Osteocyte (in vitro differentiated cells): ENCODE measurements at regions not wholly inside any gene's neighbourhood (a gene's known extent, or its start where the extent isn't known, plus 50 kb on each side); places are given as distances from the start of the nearest gene placed in this dataset.

Experiments used
- DNase-seq: peaks from one replicate; pipeline ENCODE4 v3.0.0; 2021; ENCODE audit warnings: mixed read lengths; ENCODE audit not compliant: unreplicated experiment; ENCODE audit errors: extremely low spot score
- H3K27ac Mint-ChIP-seq: one replicate; pipeline ENCODE4 v1.8.0; 2021; ENCODE audit warnings: mild to moderate bottlenecking, mixed read lengths; ENCODE audit not compliant: unreplicated experiment
- H3K27me3 Mint-ChIP-seq: one replicate; pipeline ENCODE4 v1.8.0; 2021; ENCODE audit warnings: mixed read lengths; ENCODE audit not compliant: unreplicated experiment
- H3K36me3 Mint-ChIP-seq: one replicate; pipeline ENCODE4 v1.8.0; 2021; ENCODE audit warnings: mixed read lengths; ENCODE audit not compliant: unreplicated experiment
- H3K4me1 Mint-ChIP-seq: one replicate; pipeline ENCODE4 v1.8.0; 2021; ENCODE audit warnings: mixed read lengths; ENCODE audit not compliant: unreplicated experiment
- H3K4me3 Mint-ChIP-seq: one replicate; pipeline ENCODE4 v1.8.0; 2021; ENCODE audit warnings: mild to moderate bottlenecking, moderate library complexity, mixed read lengths; ENCODE audit not compliant: unreplicated experiment
- H3K9me3 Mint-ChIP-seq: one replicate; pipeline ENCODE4 v1.8.0; 2021; ENCODE audit warnings: mixed read lengths; ENCODE audit not compliant: unreplicated experiment
- TF ChIP-seq, protein P1 (sequence below): fragments of 200-600 bp; sonication (generic); IDR thresholded peaks from 2 replicates; pipeline ENCODE4 v1.5.0; 2021; ENCODE audit warnings: antibody characterized with exemption, mild to moderate bottlenecking, moderate library complexity

DNA sequence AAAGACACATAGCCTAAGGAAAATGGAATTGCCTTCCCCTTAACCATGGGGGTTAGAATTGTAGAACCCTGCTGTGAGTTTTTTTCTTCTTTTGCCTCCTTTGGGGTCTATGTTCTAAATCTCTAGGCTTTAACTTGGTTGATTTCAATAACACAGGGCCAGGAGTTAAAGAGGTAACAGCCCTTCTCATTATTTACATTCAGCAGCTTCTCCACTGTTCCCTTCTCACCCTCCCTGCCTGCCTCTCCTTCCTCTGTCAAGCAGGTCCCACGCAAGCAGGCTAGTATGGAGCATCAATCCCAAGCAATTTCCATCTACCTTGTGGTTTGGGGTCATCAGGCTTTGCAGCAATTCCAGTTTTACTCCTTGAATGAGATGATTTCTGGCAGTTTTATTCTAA is 236.1 kb upstream of the G2E3 start:
- H3K4me3 Mint-ChIP-seq: no peak overlapping the region
- TF ChIP-seq, protein P1, sequence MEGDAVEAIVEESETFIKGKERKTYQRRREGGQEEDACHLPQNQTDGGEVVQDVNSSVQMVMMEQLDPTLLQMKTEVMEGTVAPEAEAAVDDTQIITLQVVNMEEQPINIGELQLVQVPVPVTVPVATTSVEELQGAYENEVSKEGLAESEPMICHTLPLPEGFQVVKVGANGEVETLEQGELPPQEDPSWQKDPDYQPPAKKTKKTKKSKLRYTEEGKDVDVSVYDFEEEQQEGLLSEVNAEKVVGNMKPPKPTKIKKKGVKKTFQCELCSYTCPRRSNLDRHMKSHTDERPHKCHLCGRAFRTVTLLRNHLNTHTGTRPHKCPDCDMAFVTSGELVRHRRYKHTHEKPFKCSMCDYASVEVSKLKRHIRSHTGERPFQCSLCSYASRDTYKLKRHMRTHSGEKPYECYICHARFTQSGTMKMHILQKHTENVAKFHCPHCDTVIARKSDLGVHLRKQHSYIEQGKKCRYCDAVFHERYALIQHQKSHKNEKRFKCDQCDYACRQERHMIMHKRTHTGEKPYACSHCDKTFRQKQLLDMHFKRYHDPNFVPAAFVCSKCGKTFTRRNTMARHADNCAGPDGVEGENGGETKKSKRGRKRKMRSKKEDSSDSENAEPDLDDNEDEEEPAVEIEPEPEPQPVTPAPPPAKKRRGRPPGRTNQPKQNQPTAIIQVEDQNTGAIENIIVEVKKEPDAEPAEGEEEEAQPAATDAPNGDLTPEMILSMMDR: no peak
- no peaks in the 10 kb centered on the region for H3K36me3 Mint-ChIP-seq
- H3K27me3 Mint-ChIP-seq: no peaks in the 10 kb centered on the region
- no peak for DNase-seq
- H3K27ac Mint-ChIP-seq: no peak overlapping the region
- H3K9me3 Mint-ChIP-seq: no peaks in the 10 kb centered on the region
- no peaks in the 10 kb centered on the region for H3K4me1 Mint-ChIP-seq

DNA sequence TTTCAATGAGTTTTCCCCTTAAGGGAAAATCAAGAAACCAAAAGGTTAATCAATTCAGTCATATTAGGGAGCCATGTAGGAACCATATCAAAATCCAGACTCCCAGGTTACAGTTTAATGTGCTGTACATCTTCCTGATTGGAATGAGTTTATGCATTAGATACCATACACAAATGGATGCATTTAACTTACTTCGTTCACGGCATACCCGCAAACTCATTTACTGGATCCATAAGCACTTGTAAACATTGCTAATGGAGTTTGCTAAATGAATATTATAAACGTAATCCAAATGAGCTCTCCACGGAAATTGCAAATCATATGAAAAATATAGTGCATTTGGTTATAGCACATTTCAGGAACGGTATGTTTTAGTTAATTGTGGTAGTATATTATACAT is 228.9 kb upstream of the G2E3 start:
- H3K4me1 Mint-ChIP-seq: no peaks in the 10 kb centered on the region
- H3K4me3 Mint-ChIP-seq: no peak overlapping the region
- no peaks in the 10 kb centered on the region for H3K36me3 Mint-ChIP-seq
- no peak for DNase-seq
- no peak overlapping the region for H3K27ac Mint-ChIP-seq
- TF ChIP-seq, protein P1: no peak
- H3K9me3 Mint-ChIP-seq: no peaks in the 10 kb centered on the region
- H3K27me3 Mint-ChIP-seq: peaks cover 2% of the 10 kb centered on the region

DNA sequence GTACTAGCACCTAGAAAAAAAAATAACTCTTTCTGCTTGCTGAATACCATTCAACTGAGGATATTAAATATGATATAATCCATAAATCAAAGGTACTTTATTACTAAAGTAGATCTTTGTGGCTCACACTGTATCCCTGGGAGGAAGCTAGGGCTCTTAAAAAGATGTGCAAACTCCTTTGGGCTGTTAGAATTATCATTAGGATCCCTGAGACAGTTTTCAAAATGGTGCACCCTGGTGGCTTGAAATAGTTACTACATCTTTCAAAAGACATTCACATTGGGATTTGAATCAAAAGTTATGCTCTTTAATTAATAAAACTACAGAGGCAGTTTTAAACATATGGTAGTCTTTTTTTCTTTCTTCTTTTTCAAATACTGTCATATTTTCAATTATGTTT is 228.5 kb upstream of the G2E3 start:
- DNase-seq: no peak
- TF ChIP-seq, protein P1: peak; percentile 41
- Mint-ChIP-seq H3K4me1 (no peaks in the 10 kb centered on the region), H3K9me3 (no peaks in the 10 kb centered on the region), H3K36me3 (no peaks in the 10 kb centered on the region), H3K27me3 (peaks cover 2% of the 10 kb centered on the region), H3K4me3 (no peak overlapping the region), H3K27ac (no peak overlapping the region)

DNA sequence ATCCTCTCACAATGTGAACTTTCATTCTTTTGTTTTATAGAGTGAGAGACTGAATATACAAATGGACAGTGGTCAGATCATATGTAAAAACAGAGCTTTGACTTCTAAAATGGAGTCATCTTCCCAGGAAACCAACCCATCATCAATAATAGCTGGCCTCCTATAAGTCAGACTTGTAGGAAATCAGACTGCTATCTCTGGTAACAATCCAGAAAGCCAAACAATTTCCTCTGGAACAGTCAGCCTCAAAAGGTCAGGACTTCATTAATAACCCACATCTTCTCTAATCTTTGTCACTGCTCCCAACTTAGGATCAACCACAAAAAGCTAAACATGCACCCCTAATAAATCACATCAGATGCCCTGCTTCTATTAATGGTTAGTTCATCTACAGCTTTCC is 227.9 kb upstream of the G2E3 start:
- TF ChIP-seq, protein P1: no peak
- Mint-ChIP-seq H3K4me3 (no peak overlapping the region), H3K4me1 (no peaks in the 10 kb centered on the region), H3K27me3 (peaks cover 2% of the 10 kb centered on the region), H3K36me3 (no peaks in the 10 kb centered on the region), H3K9me3 (no peaks in the 10 kb centered on the region), H3K27ac (no peak overlapping the region)
- DNase-seq: no peak

DNA sequence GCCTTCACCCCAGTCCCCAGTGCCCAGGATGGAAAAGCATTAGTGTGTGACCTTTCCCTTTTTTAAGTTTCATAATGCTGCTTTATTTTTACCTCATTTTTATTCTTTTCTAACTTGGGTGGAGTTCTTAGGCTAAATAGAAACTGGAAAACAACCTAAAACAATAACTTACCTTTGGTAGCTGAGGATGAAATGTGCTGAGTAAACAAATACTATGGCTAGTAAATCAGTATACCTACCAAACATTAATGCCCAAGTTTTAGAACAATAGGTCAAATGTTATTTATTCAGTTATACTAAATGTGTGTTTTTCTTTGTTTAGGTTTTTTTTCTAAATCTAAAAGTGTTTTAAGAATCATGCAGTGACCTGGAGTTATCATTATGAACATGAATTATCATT is 226.6 kb upstream of the G2E3 start:
- Mint-ChIP-seq H3K9me3 (no peaks in the 10 kb centered on the region), H3K4me3 (no peak overlapping the region), H3K36me3 (no peaks in the 10 kb centered on the region), H3K27me3 (peaks cover 2% of the 10 kb centered on the region), H3K4me1 (no peaks in the 10 kb centered on the region), H3K27ac (no peak overlapping the region)
- TF ChIP-seq, protein P1: no peak
- DNase-seq: no peak
